Eye (tissue), 1 donor: ENCODE measurements at regions not wholly inside any gene's neighbourhood (a gene's known extent, or its start where the extent isn't known, plus 50 kb on each side); places are given as distances from the start of the nearest gene placed in this dataset.
"Not testable (repeated sequence)": the region's sequence is repeated elsewhere in the genome, so short reads cannot be mapped to it uniquely, and the experiment has no call there.

Source experiments
- DNase-seq: peaks from one replicate; pipeline ENCODE4 v3.0.0-alpha.2; 2015

GRCh38 chr2:22947741-22948140, 437.2 kb upstream of the KLHL29 start:
- DNase-seq, result no peak

GRCh38 chr2:22950431-22950830, 434.5 kb upstream of the KLHL29 start:
- DNase-seq, result no peak

- no peak for DNase-seq
Measured at GRCh38 chr2:22952656-22953225, 432.2 kb upstream of the KLHL29 start.

GRCh38 chr2:22957446-22957845, 427.5 kb upstream of the KLHL29 start:
- DNase-seq, result peak; percentile 7

GRCh38 chr2:22958308-22958707, 426.7 kb upstream of the KLHL29 start:
- no peak for DNase-seq

- no peak for DNase-seq
Measured at GRCh38 chr2:22967756-22968155, 417.2 kb upstream of the KLHL29 start.

GRCh38 chr2:22970284-22970975, 414.5 kb upstream of the KLHL29 start:
- no peak for DNase-seq

- no peak for DNase-seq
Measured at GRCh38 chr2:22970991-22971390, 414.0 kb upstream of the KLHL29 start.

- DNase-seq, result no peak
Measured at GRCh38 chr2:22981785-22982184, 403.2 kb upstream of the KLHL29 start.

GRCh38 chr2:22984152-22984551, 400.8 kb upstream of the KLHL29 start:
- DNase-seq, result not testable (repeated sequence)

- DNase-seq, result no peak
Measured at GRCh38 chr2:22990246-22990645, 394.7 kb upstream of the KLHL29 start.

GRCh38 chr2:22991844-22992243, 393.1 kb upstream of the KLHL29 start:
- DNase-seq, result no peak

- no peak for DNase-seq
Measured at GRCh38 chr2:22992441-22992840, 392.5 kb upstream of the KLHL29 start.

- no peak for DNase-seq
Measured at GRCh38 chr2:22993250-22993649, 391.7 kb upstream of the KLHL29 start.

GRCh38 chr2:22995576-22995975, 389.4 kb upstream of the KLHL29 start:
- DNase-seq, result no peak

- no peak for DNase-seq
Measured at GRCh38 chr2:22996911-22997310, 388.1 kb upstream of the KLHL29 start.

GRCh38 chr2:22998359-22998758, 386.6 kb upstream of the KLHL29 start:
- no peak for DNase-seq

- no peak for DNase-seq
Measured at GRCh38 chr2:22999951-23000350, 385.0 kb upstream of the KLHL29 start.

- DNase-seq, result no peak
Measured at GRCh38 chr2:23002234-23002633, 382.7 kb upstream of the KLHL29 start.

GRCh38 chr2:23005469-23005868, 379.5 kb upstream of the KLHL29 start:
- DNase-seq, result no peak

- no peak for DNase-seq
Measured at GRCh38 chr2:23007631-23008235, 377.2 kb upstream of the KLHL29 start.

GRCh38 chr2:23008440-23008839, 376.5 kb upstream of the KLHL29 start:
- DNase-seq, result no peak

- DNase-seq, result no peak
Measured at GRCh38 chr2:23008951-23009350, 376.0 kb upstream of the KLHL29 start.

- DNase-seq, result peak; percentile 64
Measured at GRCh38 chr2:23009545-23010149, 375.3 kb upstream of the KLHL29 start.
